ENCODE measurements at regions not wholly inside any gene's neighbourhood (a gene's known extent, or its start where the extent isn't known, plus 50 kb on each side); places are given as distances from the start of the nearest gene placed in this dataset.

DNA sequence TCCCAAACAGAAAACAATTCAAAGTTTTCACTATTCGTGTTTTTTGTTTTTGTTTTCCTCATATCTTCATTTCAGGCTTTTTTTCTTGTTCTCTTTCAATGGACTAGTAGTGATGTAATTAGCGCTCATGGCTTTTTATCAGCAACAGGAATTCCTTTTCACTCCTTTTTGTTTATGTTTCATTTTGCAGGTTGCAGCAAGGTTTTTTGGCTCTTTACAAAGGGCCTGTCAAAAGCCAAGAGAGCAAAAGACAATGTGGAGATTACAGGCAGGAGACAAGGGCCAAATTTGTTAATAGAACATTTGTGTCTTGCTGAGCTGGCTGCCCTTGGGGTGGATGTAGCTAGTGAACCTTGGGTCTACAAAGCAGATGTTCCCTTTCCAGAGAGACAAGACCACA is 467.4 kb upstream of the CDH20 start:
- TF ChIP-seq, protein P1, sequence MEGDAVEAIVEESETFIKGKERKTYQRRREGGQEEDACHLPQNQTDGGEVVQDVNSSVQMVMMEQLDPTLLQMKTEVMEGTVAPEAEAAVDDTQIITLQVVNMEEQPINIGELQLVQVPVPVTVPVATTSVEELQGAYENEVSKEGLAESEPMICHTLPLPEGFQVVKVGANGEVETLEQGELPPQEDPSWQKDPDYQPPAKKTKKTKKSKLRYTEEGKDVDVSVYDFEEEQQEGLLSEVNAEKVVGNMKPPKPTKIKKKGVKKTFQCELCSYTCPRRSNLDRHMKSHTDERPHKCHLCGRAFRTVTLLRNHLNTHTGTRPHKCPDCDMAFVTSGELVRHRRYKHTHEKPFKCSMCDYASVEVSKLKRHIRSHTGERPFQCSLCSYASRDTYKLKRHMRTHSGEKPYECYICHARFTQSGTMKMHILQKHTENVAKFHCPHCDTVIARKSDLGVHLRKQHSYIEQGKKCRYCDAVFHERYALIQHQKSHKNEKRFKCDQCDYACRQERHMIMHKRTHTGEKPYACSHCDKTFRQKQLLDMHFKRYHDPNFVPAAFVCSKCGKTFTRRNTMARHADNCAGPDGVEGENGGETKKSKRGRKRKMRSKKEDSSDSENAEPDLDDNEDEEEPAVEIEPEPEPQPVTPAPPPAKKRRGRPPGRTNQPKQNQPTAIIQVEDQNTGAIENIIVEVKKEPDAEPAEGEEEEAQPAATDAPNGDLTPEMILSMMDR (conservative IDR thresholded peaks at IDR 0.05 in 1 of 2, IDR thresholded peaks at IDR 0.05 in 1 of 2; ENCODE audit: low read depth in 1 of 2, low read length in 2 of 2): no peak
- no peak for TF ChIP-seq EZH2 (IDR thresholded peaks at IDR 0.05; ENCODE audit: low read length, missing control alignments)

Data from fibroblast of lung (primary cell).